Natural killer cell (primary cell): ENCODE measurements at regions not wholly inside any gene's neighbourhood (a gene's known extent, or its start where the extent isn't known, plus 50 kb on each side); places are given as distances from the start of the nearest gene placed in this dataset.

Experiments
- ATAC-seq, 3 donors: fragments of 150-1000 bp in 2 of 3; fragments of 200-7000 bp in 1 of 3; cut with Tn5 transposase; 1 replicate in 1 of 3; 2 replicates in 2 of 3; pipeline ENCODE4 v1.10.0; 2021; ENCODE audit warnings: mild to moderate bottlenecking in 2 of 3, moderate library complexity in 2 of 3
- DNase-seq, 2 donors: peaks; one replicate each; pipeline versions ENCODE4 v3.0.0 to v3.0.0-alpha.2; 2013 to 2021; ENCODE audit warnings: mixed read lengths in 1 of 2
- H3K27ac ChIP-seq: one replicate; pipeline ENCODE4 v1.5.1; 2013; ENCODE audit warnings: mild to moderate bottlenecking, low read length
- H3K27me3 ChIP-seq: one replicate; pipeline ENCODE4 v1.6.1; 2013; ENCODE audit warnings: low read length; ENCODE audit not compliant: control insufficient read depth, insufficient read depth
- H3K36me3 ChIP-seq: one replicate; pipeline ENCODE4 v1.6.1; 2013; ENCODE audit warnings: low read length; ENCODE audit not compliant: control insufficient read depth, insufficient read depth
- H3K4me1 ChIP-seq: one replicate; pipeline ENCODE4 v1.6.1; 2013; ENCODE audit warnings: low read length; ENCODE audit not compliant: control insufficient read depth, insufficient read depth
- H3K4me3 ChIP-seq: one replicate; pipeline ENCODE4 v1.5.1; 2013; ENCODE audit warnings: low read length
- H3K9me3 ChIP-seq: one replicate; pipeline ENCODE4 v1.6.1; 2013; ENCODE audit warnings: low read length; ENCODE audit not compliant: control insufficient read depth, insufficient read depth
- H3K27ac Mint-ChIP-seq, 2 donors: one replicate each; pipeline ENCODE4 v1.8.0; 2022; ENCODE audit warnings: mild to moderate bottlenecking in 2 of 2, mixed read lengths in 2 of 2, moderate library complexity in 1 of 2
- H3K27me3 Mint-ChIP-seq, 2 donors: one replicate each; pipeline ENCODE4 v1.8.0; 2022; ENCODE audit warnings: low read depth in 2 of 2, mixed read lengths in 2 of 2
- H3K36me3 Mint-ChIP-seq: one replicate; pipeline ENCODE4 v1.8.0; 2022; ENCODE audit warnings: mixed read lengths
- H3K4me1 Mint-ChIP-seq, 2 donors: one replicate each; pipeline ENCODE4 v1.8.0; 2022; ENCODE audit warnings: mixed read lengths in 2 of 2
- H3K4me3 Mint-ChIP-seq: one replicate; pipeline ENCODE4 v1.8.0; 2022; ENCODE audit warnings: mild to moderate bottlenecking, moderate library complexity, mixed read lengths
- H3K9me3 Mint-ChIP-seq, 2 donors: one replicate each; pipeline ENCODE4 v1.8.0; 2022; ENCODE audit warnings: mixed read lengths in 2 of 2
- WGBS: methylation state at CpG from one replicate; pipeline ENCODE4 v1.1.7; 2013; ENCODE audit warnings: missing lambda C conversion rate; ENCODE audit not compliant: insufficient coverage; 5-methylcytosine and 5-hydroxymethylcytosine counted together
- intact Hi-C: fragments of 100-400 bp; cut with micrococcal nuclease; formaldehyde crosslinking; loops from one replicate; pipeline ENCODE4 v1.14.2; 2022
- TF ChIP-seq, protein P1 (sequence below): fragments of 200-600 bp; IDR thresholded peaks from one replicate; pipeline ENCODE4 v1.8.0; 2022; ENCODE audit warnings: antibody characterized with exemption

DNA sequence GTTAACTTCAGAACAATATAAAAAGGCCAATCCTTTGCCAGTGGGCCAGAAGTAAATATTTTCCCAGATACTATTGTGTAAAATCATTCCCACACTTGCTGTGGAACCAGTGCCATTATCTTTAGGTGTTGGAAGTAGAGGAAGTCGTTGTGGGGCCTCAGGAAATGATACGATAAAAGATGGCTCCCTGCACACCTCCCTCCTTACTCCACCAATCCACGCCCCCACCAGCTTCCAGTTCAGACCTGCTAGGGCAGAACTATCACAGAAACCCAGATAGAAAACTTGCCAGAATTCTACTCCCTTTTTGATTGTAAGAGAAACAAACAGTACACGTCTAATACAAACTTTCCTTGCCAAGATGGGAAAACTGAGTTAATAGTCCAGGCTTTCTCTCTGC is 173.0 kb upstream of the FMN2 start:
- Histone ChIP-seq H3K36me3 (no peaks in the 10 kb centered on the region), H3K27me3 (no peaks in the 10 kb centered on the region), H3K9me3 (no peaks in the 10 kb centered on the region), H3K27ac (no peak overlapping the region), H3K4me3 (no peak overlapping the region), H3K4me1 (no peaks in the 10 kb centered on the region)
- ATAC-seq (no peak), DNase-seq (no peak)
- Mint-ChIP-seq H3K27ac (no peak overlapping the region), H3K4me1 (no peaks in the 10 kb centered on the region), H3K9me3 (peaks cover 0 to 4% of the 10 kb centered on the region in 2 donors), H3K36me3 (no peaks in the 10 kb centered on the region), H3K4me3 (no peak overlapping the region), H3K27me3 (no peaks in the 10 kb centered on the region)
- 67% methylated on average over 3 of the region's 4 CpGs for WGBS
- TF ChIP-seq, protein P1, sequence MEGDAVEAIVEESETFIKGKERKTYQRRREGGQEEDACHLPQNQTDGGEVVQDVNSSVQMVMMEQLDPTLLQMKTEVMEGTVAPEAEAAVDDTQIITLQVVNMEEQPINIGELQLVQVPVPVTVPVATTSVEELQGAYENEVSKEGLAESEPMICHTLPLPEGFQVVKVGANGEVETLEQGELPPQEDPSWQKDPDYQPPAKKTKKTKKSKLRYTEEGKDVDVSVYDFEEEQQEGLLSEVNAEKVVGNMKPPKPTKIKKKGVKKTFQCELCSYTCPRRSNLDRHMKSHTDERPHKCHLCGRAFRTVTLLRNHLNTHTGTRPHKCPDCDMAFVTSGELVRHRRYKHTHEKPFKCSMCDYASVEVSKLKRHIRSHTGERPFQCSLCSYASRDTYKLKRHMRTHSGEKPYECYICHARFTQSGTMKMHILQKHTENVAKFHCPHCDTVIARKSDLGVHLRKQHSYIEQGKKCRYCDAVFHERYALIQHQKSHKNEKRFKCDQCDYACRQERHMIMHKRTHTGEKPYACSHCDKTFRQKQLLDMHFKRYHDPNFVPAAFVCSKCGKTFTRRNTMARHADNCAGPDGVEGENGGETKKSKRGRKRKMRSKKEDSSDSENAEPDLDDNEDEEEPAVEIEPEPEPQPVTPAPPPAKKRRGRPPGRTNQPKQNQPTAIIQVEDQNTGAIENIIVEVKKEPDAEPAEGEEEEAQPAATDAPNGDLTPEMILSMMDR: no peak
- intact Hi-C loops: no loop called here

DNA sequence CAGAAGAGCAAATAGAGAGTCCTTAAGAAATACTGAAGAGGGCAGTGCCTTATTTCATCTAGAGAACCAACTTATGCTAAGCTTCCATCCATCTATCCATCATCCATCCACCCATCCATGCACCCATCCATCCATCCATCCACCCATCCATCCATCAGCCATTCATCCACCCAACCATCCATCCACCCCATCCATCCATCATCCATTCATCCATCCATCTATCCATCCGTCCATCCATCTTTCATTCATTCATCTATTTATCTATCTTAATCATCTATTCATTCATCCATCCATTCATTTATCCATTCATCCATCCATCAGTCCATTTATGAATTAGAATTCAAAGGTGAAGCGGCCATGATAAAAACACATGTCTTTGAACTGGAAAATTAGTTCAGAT is 171.5 kb upstream of the FMN2 start:
- H3K36me3 ChIP-seq: no peaks in the 10 kb centered on the region
- no peaks in the 10 kb centered on the region for H3K9me3 ChIP-seq
- H3K36me3 Mint-ChIP-seq: no peaks in the 10 kb centered on the region
- no peak overlapping the region for H3K27ac Mint-ChIP-seq
- intact Hi-C loops: no loop called here
- H3K4me1 ChIP-seq: no peaks in the 10 kb centered on the region
- no peaks in the 10 kb centered on the region for H3K4me1 Mint-ChIP-seq
- no peaks in the 10 kb centered on the region for H3K27me3 Mint-ChIP-seq
- no peaks in the 10 kb centered on the region for H3K27me3 ChIP-seq
- no peak overlapping the region for H3K4me3 Mint-ChIP-seq
- TF ChIP-seq, protein P1: no peak
- DNase-seq (no peak), ATAC-seq (no peak)
- H3K27ac ChIP-seq: no peak overlapping the region
- WGBS: 83% methylated on average over 2 of the region's 2 CpGs
- peaks cover 0 to 4% of the 10 kb centered on the region in 2 donors for H3K9me3 Mint-ChIP-seq
- no peak overlapping the region for H3K4me3 ChIP-seq

DNA sequence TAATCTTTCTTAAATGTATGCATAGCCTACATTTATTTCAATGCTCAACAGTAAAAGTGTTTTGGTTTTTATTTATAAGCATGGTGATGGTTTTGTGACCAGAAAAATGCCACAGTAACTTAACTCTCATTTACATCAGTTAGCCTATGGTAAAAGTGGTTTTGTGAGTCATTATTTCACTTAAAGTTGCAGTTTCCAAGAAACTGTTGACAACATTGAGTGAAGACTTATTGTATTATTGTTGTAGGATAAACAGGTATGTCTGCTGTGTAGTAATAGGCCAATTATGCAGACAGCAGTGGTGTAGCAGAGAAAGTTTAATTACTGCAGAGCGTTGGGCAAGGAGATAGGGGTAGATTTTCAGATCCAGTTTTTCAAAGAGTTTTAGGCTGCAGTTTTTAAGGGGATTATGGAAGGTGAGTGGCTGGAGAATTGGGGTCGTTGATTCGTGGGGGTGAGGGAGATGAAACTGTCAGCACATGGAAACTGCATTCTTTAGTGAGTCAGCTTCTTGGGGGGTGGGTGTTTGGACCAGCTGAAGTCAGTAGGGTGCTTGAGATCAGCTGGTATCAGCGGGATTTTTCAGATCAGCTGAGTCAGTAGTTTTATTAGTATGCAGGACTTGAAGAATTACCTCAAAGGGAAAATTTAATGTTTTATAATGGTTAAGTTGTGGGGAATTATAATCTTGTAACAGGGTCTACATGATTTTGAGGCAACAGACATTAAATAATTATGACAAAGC is 168.7 kb upstream of the FMN2 start:
- no peaks in the 10 kb centered on the region for H3K36me3 Mint-ChIP-seq
- Histone ChIP-seq H3K27me3 (no peaks in the 10 kb centered on the region), H3K4me3 (no peak overlapping the region), H3K27ac (no peak overlapping the region), H3K9me3 (no peaks in the 10 kb centered on the region), H3K36me3 (no peaks in the 10 kb centered on the region), H3K4me1 (no peaks in the 10 kb centered on the region)
- no peak for ATAC-seq
- H3K9me3 Mint-ChIP-seq: peaks cover 0 to 4% of the 10 kb centered on the region in 2 donors
- 74% methylated on average over 4 of the region's 4 CpGs for WGBS
- H3K4me1 Mint-ChIP-seq: no peaks in the 10 kb centered on the region
- TF ChIP-seq, protein P1: no peak
- H3K27me3 Mint-ChIP-seq: no peaks in the 10 kb centered on the region
- no peak overlapping the region for H3K4me3 Mint-ChIP-seq
- intact Hi-C loops: no loop called here
- DNase-seq: no peak
- H3K27ac Mint-ChIP-seq: no peak overlapping the region
